Fibroblast of the aortic adventitia (primary cell): ENCODE measurements at regions not wholly inside any gene's neighbourhood (a gene's known extent, or its start where the extent isn't known, plus 50 kb on each side); places are given as distances from the start of the nearest gene placed in this dataset.

ENCODE experiments used
- DNase-seq: peaks from one replicate; pipeline ENCODE4 v3.0.0-alpha.2; 2010; ENCODE audit warnings: low read depth
- H3K4me3 ChIP-seq: 2 replicates; pipeline ENCODE4 v1.5.1; 2011; ENCODE audit warnings: low read depth, mild to moderate bottlenecking, control low read depth, low read length, moderate library complexity
- CTCF ChIP-seq: IDR thresholded peaks from 2 replicates; pipeline ENCODE4 v1.5.1; 2011; ENCODE audit warnings: mild to moderate bottlenecking, low read length, control low read depth, inconsistent platforms; ENCODE audit not compliant: insufficient read depth

GRCh38 chr12:61956545-61956944 lies 303.7 kb upstream of the USP15 start:
- TF ChIP-seq CTCF, result no peak
- DNase-seq, result no peak

DNA sequence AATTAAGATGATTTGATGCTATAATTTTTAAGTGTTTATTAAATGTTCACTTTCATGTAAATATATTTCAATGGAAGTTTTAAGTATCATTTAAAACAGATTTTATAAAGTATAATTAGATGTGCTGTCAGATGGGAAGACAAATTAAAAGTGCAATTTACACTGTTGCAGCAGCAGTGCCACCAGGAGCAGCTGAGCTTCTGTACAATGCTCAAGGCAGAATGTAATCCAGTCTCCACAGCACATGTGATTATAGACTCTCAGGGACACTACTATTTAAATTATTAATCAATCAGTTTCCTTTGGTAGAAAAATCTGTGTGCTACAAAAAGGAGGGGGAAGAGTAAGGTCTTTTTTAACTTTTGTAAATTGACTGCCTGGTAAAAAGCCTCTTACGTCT lies 285.7 kb upstream of the USP15 start:
- TF ChIP-seq CTCF, result no peak
- DNase-seq, result no peak

More at GRCh38 chr12:61956545-61956944, 303.7 kb upstream of the USP15 start:
- no peak overlapping the region for H3K4me3 ChIP-seq

DNA sequence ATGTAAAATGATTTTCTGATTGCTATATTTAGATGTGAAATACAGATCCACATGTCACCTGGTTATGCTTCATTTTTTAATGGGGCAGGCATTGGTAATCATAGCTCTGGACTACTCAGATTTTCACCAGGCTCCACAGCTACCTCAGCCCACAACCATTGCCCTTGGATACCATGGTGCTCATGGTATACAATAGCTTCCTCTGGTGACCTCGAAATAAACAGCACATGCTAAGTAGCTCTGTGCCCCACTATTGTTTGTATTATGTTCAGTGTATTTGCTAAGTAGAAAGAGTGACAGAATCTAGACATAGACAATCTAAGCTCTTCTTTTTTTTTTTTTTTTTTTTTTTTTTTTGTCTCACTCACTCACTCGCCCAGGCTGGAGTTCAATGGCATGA lies 274.4 kb upstream of the USP15 start:
- no peak for TF ChIP-seq CTCF
- no peak overlapping the region for H3K4me3 ChIP-seq
- no peak for DNase-seq

More for the DNA sequence above, 285.7 kb upstream of the USP15 start:
- H3K4me3 ChIP-seq, result no peak overlapping the region

DNA sequence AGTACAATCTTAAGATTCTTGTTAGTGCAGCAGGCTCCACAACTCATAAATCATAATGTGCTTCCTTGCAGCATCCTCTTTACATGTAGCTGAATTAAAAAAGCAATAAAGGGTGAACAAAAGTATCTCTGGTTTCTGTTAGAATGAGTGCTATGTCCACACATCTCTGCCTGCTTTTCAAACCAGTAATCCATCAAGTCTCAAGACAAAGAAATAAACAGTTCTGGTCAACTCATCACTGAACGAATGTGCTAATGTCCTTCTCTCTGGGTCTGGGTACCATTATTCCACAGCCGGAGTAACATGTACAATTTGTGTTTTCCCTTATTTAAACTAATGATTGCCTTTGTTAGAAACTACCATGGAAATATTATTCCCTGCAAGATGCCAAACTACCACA lies 273.0 kb upstream of the USP15 start:
- no peak for TF ChIP-seq CTCF
- H3K4me3 ChIP-seq, result no peak overlapping the region
- DNase-seq, result no peak

GRCh38 chr12:61991661-61992060 lies 268.5 kb upstream of the USP15 start:
- no peak for TF ChIP-seq CTCF
- H3K4me3 ChIP-seq, result no peak overlapping the region
- no peak for DNase-seq

DNA sequence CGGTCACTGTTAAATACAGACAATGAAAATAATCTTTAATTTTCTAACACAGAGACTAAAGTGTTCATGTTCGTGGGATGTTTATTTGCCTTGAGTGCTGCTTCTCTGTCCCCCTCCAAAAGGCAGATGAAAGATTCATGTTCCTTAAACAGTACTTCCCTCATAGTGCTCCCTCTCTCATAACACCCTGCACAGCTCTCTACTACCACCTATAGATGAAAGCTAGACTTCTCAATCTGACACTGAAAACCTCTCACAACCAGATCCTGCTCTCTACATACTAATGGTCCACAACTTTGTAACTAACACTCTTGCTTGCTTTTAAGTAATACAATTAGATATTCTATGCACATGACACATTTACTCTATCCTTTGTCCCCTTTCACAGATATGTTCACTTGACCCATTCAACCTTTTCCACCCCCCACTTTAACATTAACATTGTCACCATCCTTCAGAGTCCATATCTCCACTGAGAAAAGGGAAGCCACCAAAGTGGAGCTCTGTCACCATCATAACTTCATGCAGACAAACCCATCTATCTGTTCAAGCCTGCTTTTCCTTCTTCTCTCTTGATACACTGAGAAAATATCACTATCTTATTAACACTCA lies 266.4 kb upstream of the USP15 start:
- TF ChIP-seq CTCF, result peak; percentile 14
- DNase-seq, result no peak
- no peak overlapping the region for H3K4me3 ChIP-seq

DNA sequence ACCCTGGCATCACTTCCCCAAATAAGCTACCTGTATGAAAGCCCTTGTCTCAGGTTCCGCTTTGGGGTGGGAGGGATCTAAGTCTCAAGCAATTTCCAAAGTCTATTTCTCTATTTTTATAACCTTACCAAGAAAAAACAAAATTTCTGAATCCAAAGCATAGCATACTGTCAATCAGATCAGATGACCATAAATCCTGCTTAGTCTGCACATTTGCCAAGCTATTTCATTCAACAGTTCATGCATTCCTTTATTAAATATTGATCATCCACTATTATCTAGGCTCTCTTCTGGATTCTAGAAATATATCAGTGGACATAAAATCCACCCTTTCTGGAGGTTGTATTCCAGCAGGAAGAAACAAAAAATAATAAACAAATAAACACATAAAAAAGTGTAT lies 263.5 kb upstream of the USP15 start:
- no peak for TF ChIP-seq CTCF
- DNase-seq, result no peak
- no peak overlapping the region for H3K4me3 ChIP-seq
